ENCODE measurements at regions not wholly inside any gene's neighbourhood (a gene's known extent, or its start where the extent isn't known, plus 50 kb on each side); places are given as distances from the start of the nearest gene placed in this dataset.

DNA sequence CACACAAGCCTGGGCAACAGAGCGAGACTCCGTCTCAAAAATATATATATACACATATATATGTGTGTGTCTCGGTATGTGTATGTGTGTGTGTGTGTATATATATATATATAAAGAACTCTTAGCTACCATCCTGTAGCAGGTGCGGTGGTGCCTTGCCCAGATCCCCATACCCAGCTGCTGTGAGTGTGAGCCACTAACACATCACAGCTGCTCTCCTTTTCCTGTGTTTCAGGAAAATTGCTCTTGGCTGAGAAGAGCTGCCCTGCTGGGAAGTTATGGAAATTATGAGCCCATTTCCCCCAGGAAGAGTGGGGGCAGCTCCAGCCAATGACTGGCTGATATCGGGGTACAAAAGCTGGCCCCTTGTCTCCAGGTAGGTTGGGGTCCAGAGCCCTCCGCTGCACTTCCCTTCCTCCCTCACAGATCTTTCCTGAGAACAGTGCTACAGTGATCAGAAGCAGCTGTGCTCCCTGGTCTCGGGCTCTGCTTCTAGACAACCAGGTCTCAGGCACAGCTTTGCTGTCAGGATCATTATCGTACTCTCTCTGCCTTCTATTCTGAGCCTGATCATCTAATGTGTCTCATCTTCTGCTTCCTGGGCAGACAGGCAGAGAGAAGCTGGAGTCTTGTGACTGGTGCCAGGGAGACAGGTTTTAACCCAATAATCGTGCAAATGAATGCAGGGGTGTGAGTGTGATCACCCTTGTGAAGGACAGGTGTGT, 109.6 kb upstream of the ZNF678 start:
- TF ChIP-seq, protein P1, sequence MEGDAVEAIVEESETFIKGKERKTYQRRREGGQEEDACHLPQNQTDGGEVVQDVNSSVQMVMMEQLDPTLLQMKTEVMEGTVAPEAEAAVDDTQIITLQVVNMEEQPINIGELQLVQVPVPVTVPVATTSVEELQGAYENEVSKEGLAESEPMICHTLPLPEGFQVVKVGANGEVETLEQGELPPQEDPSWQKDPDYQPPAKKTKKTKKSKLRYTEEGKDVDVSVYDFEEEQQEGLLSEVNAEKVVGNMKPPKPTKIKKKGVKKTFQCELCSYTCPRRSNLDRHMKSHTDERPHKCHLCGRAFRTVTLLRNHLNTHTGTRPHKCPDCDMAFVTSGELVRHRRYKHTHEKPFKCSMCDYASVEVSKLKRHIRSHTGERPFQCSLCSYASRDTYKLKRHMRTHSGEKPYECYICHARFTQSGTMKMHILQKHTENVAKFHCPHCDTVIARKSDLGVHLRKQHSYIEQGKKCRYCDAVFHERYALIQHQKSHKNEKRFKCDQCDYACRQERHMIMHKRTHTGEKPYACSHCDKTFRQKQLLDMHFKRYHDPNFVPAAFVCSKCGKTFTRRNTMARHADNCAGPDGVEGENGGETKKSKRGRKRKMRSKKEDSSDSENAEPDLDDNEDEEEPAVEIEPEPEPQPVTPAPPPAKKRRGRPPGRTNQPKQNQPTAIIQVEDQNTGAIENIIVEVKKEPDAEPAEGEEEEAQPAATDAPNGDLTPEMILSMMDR (optimal IDR thresholded peaks at IDR 0.05 in 1 of 3, IDR thresholded peaks at IDR 0.05 in 1 of 3, conservative IDR thresholded peaks at IDR 0.05 in 1 of 3; ENCODE audit: extremely low read depth in 1 of 3, insufficient read depth in 2 of 3, low read length in 3 of 3): no peak
- TF ChIP-seq EZH2 (IDR thresholded peaks at IDR 0.05; ENCODE audit: low read length): no peak

All from keratinocyte (primary cell).